ENCODE measurements at regions not wholly inside any gene's neighbourhood (a gene's known extent, or its start where the extent isn't known, plus 50 kb on each side); places are given as distances from the start of the nearest gene placed in this dataset.

DNA sequence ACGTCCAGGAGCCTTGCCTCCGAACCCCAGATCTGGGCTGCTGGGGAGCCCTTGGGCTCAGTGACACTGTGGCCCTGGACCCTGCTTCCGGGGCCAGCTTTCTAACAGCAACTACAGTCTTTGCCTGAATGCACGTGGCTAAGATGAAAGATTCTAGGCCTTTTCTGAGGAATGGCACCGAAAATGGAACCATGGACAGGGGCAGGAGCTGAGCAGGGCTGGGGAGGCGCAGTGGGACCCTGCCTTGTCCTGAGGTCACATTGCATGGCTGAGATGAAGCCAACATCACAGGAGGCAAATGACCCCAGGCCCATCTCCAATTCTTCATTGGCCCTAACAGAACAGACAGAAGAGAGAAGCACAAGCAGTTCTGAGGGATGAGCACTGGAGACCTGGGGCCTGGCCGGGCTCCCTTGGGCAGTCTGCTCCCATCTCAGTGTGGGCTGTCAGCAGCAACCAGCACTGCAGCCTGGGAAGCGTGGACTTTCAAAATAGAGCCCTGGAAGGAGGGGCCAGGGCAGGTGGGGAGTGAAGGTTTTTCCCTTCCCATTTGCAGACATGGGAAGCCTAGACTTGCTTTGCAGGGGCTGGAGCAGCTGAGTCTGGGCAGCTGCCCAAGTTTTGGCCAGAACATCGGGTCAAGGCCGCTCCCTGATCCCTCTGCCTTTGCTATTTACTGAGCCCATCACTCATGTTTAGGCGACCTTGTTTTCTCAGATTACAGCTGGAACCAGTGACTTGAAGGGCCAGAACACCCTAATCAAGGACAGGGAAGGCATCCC lies 114.4 kb upstream of the TCERG1L start:
- no peak for DNase-seq

- DNase-seq, result no peak
Observed at GRCh38 chr10:131426534-131426898, 115.0 kb upstream of the TCERG1L start.

DNA sequence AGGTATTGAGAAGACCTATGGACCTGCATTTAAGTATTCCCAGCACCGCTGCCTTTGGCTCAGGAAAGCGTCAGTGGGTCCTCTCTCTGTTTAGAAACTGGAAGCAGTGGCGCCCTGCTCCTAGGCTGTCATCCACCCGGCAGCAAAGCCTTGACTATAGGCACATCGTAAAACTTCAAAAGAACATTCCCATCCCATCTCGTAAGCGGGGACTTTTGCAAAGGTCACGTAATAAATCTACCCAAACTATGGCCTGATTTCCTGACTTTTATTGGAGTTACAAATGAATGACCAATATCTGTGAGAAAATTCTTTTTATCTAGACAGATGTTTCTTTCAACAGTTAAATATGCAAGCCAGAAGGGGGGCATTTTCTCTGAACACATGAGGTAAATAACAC lies 115.8 kb upstream of the TCERG1L start:
- DNase-seq, result no peak

GRCh38 chr10:131427901-131428300 lies 116.4 kb upstream of the TCERG1L start:
- no peak for DNase-seq

DNA sequence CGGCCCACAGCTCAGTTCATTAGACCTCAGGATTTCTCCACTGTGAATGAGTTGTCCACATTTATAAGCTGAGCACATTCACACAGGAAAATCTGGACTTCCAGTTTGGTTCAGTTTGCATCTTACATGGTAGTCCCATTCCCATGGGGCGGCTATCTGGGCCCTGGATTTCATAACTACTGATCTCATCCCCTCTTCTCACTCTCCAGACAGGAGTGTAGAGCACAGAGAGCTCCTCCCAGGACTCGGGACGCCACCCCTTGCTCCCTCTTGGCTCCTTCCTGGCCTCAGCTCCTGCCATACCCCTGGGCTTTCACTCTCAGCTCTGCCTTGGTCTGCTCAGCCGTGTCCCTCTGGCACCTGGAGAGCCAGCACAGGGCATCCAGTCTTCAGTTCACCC lies 117.6 kb upstream of the TCERG1L start:
- DNase-seq, result no peak

GRCh38 chr10:131429942-131430341 lies 118.4 kb upstream of the TCERG1L start:
- DNase-seq, result no peak

DNA sequence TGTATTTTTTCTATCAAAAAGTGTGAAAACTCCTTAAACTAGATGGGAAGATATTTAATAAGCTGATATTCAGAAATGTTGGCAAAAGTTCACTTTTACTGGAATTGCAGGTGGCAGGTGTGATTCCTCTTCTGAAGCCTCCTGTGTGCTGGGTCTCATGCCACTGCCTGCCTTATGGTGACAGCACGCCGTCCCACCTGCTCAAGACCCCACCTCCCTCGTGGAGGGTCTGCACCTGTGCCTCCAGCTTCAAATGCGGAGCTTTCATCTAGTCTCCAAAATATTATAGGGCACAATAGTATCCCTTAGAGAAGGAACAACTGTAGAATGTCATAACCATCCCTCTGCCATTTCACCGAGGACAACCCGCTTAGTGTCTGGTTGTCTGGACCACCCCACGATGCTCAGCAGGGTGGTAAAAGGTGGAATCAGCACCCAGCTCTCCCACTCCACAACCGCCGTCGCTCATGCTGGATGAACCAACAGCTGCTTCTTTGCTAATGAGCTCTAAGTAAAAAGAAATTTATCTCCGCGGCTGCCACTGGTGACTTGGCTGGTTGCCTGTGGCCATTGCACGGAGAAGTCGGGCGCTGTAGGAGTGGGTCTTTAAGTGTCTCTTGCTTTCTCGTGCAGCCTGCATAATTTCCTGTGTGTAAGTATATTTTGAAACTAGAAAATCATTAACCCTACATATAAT lies 119.3 kb upstream of the TCERG1L start:
- no peak for DNase-seq

DNA sequence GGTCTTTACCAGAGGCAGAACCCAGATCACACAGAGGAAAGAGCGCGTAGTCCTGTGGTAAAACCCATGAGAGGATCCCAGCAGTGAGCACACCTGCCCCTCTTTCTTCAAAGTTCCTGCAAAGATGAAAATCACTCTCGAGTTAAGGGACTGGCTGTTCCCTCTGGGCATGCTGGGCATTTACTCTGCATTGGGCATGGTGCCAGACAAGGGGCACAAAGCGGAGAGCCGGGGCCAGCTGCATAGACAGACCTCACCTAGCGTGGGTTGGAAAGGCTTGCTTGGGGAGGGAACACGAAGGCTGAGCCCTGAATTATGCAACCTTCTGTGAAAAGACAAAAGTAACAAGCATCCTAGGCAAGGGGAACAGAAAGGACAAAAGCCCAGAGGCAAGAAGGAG lies 120.0 kb upstream of the TCERG1L start:
- no peak for DNase-seq

- DNase-seq, result peak; percentile 24
Observed at GRCh38 chr10:131431978-131432690, 120.6 kb upstream of the TCERG1L start.

DNA sequence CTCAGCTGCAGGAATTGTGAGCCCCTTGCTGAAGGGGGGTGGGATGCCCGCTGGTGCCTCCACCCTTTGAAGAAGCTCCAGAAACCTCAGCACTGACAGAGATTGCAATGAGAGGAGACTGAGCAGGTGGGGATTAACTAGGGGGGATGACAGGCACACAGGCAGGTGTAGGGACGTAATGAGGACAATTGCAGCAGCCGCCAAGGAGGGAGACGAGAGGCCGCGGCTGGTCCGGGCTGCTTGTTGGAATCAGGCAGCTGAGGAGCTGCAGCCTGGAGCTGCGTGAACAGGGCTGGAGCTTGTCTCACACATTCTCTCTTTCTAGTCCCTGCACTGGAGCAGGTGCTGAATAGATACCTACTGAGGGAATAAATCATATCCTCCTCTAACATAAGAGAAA lies 122.0 kb upstream of the TCERG1L start:
- no peak for DNase-seq

- no peak for DNase-seq
Observed at GRCh38 chr10:131435232-131435631, 123.7 kb upstream of the TCERG1L start.

GRCh38 chr10:131435760-131436457 lies 124.4 kb upstream of the TCERG1L start:
- DNase-seq, result no peak

DNA sequence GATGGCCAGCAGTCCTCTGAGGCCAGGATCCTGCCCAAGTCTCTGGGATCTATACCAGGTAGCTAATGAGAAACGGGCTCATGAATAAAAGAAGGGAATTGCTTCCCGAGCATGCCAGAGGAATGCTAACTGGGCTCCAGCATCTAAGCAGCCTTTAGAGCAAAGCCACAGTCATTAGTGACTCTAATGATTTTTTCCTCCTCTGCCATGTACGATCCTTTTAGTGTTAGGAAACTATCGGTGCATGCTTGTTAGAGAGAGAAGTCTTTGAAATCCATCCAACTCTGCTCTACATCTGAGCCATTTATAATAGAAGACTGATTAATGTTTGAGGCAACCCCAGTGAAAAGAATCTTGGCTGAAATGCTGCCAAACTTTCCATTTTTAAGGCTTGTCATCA lies 124.9 kb upstream of the TCERG1L start:
- DNase-seq, result no peak

DNA sequence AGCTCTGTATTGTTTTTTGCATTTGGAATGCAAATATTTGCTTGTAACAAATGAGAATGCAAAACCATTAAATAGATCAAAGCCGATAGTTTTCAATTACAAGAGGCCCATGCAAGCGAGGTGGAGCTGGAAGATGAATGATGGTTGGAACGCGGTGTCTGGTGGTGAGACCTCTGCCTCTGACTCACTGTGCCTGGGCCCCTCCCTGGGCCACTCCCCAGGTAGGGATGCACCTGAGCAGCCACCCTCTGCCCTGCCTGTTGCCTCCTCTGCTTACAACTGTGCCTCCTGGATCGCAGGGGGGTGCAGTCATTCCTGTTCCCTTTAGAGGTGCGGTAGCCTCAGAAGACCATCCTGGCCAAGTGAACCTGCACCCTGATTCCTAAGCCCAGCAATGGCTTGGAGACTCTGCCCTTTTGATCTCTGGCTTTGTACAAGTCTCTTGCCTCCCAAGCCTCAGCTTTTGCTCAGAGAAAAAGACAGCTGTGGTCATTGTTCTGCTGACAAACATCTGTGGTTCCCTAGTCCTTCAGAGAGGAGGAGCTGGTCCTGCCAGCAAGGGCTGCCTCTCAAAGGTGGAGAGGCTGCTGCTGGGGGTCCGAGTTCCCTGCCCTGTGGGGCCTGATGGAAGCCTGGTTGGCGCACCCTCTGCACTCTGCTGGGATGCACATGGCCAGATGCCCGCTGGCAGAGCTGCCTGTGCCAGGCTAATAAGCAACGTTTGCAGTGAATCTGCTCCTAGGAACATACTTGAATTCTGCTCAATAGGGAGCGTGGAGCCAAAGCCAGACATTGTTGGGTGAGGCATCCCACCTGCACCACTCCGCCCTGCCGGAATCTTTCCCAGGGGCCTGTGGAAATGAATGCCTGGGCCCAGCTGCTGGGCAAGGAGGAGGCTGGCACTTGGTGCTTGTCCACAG lies 126.3 kb upstream of the TCERG1L start:
- DNase-seq, result no peak

GRCh38 chr10:131438665-131439064 lies 127.1 kb upstream of the TCERG1L start:
- no peak for DNase-seq

DNA sequence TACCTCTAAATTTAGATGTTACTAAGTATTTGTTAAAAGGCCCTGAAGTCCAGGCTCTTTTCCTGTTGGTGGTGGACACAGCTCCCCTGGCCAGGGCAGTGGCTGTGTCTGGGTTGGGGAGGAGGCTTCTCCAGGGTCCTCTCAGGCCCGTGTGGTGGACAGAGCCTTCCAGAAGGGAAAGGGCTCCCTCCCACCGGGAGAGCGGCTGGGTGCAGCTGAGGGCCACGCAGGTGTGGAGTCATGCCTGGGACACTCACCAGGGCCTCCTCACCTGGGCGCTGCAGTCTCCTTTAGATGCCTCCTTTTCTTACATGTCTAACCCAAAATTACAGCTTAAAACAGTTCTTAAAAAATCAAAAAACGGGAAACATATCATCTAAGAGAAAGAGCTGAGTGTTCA lies 128.2 kb upstream of the TCERG1L start:
- DNase-seq, result no peak

GRCh38 chr10:131440405-131441360 lies 129.2 kb upstream of the TCERG1L start:
- DNase-seq, result no peak

GRCh38 chr10:131442271-131442670 lies 130.8 kb upstream of the TCERG1L start:
- DNase-seq, result no peak

DNA sequence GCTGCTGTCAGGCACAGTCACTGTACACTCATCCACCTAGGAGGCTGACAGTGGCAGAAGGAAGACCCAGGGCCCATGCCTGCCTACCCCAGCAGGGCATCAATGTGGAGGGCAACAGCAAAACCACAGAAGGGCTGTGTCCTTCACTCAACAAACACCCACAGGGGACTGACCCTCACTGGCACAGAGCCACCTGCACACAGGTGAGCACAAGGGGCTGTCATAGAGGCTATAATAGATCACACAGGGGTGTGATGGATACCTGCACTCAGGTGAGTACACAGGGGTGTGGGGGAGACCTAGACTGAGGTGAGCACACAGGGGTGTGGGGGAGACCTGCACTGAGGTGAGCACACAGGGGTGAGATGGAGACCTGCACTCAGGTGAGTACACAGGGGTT lies 132.8 kb upstream of the TCERG1L start:
- no peak for DNase-seq

- no peak for DNase-seq
Observed at GRCh38 chr10:131444862-131445461, 133.4 kb upstream of the TCERG1L start.

DNA sequence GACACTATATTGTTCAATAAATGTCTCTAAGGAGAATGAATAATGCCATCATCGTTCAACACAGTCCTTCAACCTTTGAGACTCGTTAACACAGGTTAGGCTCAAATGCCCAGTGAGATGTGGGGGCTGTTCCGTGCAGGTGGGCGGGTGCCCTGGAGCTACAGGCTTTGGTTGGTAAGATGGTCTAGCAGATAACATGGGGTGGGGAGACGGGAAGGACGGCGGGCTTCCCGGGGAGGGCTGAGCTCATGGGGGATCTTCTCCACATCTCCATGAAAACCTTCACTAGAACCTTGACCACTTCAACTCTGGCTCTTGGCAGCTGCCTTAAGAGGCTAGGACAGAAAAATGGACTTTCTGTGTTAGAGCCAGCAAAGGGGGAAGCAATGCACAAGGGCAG lies 134.1 kb upstream of the TCERG1L start:
- DNase-seq, result no peak

Measured in DMS153 (cell line).